WTC11 (cell line): ENCODE measurements at regions not wholly inside any gene's neighbourhood (a gene's known extent, or its start where the extent isn't known, plus 50 kb on each side); places are given as distances from the start of the nearest gene placed in this dataset.

Experiments used
- ATAC-seq: fragments of 200-7000 bp; cut with Tn5 transposase; 2 replicates; pipeline ENCODE4 v1.10.0; 2021; ENCODE audit warnings: mild to moderate bottlenecking, moderate library complexity
- CTCF ChIA-PET: fragments of 300-600 bp; sonication (Branson Sonifier 250); formaldehyde crosslinking; loops from one replicate; lab custom pipeline; 2021; ENCODE audit warnings: antibody characterized with exemption; lab: Charles Lee
- POLR2A ChIA-PET: fragments of 350-600 bp; sonication (Branson Sonifier 250); formaldehyde crosslinking; loops from one replicate; lab custom pipeline; 2021; ENCODE audit warnings: antibody characterized with exemption; lab: Charles Lee
- DNase-seq: peaks from one replicate; pipeline ENCODE4 v3.0.0; 2021; ENCODE audit warnings: low spot score
- H3K27ac Mint-ChIP-seq: 2 replicates; pipeline ENCODE4 v1.8.0; 2021; ENCODE audit warnings: mixed read lengths
- H3K27me3 Mint-ChIP-seq: 2 replicates; pipeline ENCODE4 v1.8.0; 2021; ENCODE audit warnings: low read depth, mild to moderate bottlenecking, moderate library complexity, mixed read lengths
- H3K36me3 Mint-ChIP-seq: 2 replicates; pipeline ENCODE4 v1.8.0; 2021; ENCODE audit warnings: mixed read lengths
- H3K4me1 Mint-ChIP-seq: 2 replicates; pipeline ENCODE4 v1.8.0; 2022; ENCODE audit warnings: mixed read lengths
- H3K4me3 Mint-ChIP-seq: 2 replicates; pipeline ENCODE4 v1.8.0; 2021; ENCODE audit warnings: mild to moderate bottlenecking, moderate library complexity, mixed read lengths
- H3K9me3 Mint-ChIP-seq: 2 replicates; pipeline ENCODE4 v1.8.0; 2021; ENCODE audit warnings: mixed read lengths
- AFF4 ChIP-seq: sonication (generic); formaldehyde crosslinking; IDR thresholded peaks from 2 replicates; pipeline ENCODE4 v1.8.1; 2023; ENCODE audit warnings: mild to moderate bottlenecking, missing genetic modification reagents, borderline replicate concordance
- CBFB ChIP-seq: sonication (generic); formaldehyde crosslinking; IDR thresholded peaks from 2 replicates; pipeline ENCODE4 v1.8.1; 2022; ENCODE audit warnings: mild to moderate bottlenecking, low read depth, missing genetic modification reagents
- ERG ChIP-seq: fragments of 250-450 bp; sonication (Bioruptor Pico); IDR thresholded peaks from 2 replicates; pipeline ENCODE4 v1.8.0; 2021; ENCODE audit warnings: mild to moderate bottlenecking
- FOXP1 ChIP-seq: sonication (generic); formaldehyde crosslinking; IDR thresholded peaks from 2 replicates; pipeline ENCODE4 v1.8.0; 2022; ENCODE audit warnings: missing genetic modification reagents, mild to moderate bottlenecking, moderate library complexity, borderline replicate concordance
- FOXP4 ChIP-seq: sonication (generic); formaldehyde crosslinking; IDR thresholded peaks from 2 replicates; pipeline ENCODE4 v1.8.0; 2022; ENCODE audit warnings: mild to moderate bottlenecking, missing genetic modification reagents
- HMGA2 ChIP-seq: fragments of 250-450 bp; sonication (Bioruptor Pico); IDR thresholded peaks from 2 replicates; pipeline ENCODE4 v1.4.0; 2021; ENCODE audit warnings: mild to moderate bottlenecking, moderate library complexity
- HMGXB4 ChIP-seq: sonication (generic); formaldehyde crosslinking; IDR thresholded peaks from 2 replicates; pipeline ENCODE4 v1.8.1; 2023; ENCODE audit warnings: mild to moderate bottlenecking, moderate library complexity, missing genetic modification reagents
- JAZF1 ChIP-seq: fragments of 250-450 bp; sonication (Bioruptor Pico); IDR thresholded peaks from 2 replicates; pipeline ENCODE4 v1.9.0; 2021; ENCODE audit warnings: moderate library complexity, mild to moderate bottlenecking, inconsistent platforms
- MXD4 ChIP-seq: fragments of 250-450 bp; sonication (Bioruptor Pico); IDR thresholded peaks from 2 replicates; pipeline ENCODE4 v1.8.0; 2021; ENCODE audit warnings: mild to moderate bottlenecking, moderate library complexity, borderline replicate concordance
- NFYB ChIP-seq: sonication (generic); formaldehyde crosslinking; conservative IDR thresholded peaks from 2 replicates; pipeline ENCODE4 v1.8.0; 2022; ENCODE audit warnings: low read depth, missing genetic modification reagents
- TCF7 ChIP-seq: sonication (generic); formaldehyde crosslinking; IDR thresholded peaks from 2 replicates; pipeline ENCODE4 v1.8.0; 2022; ENCODE audit warnings: mild to moderate bottlenecking, low read depth, missing genetic modification reagents, moderate library complexity
- TEAD1 ChIP-seq: sonication (generic); formaldehyde crosslinking; IDR thresholded peaks from 2 replicates; pipeline ENCODE4 v1.8.0; 2022; ENCODE audit warnings: mild to moderate bottlenecking, missing genetic modification reagents
- USF1 ChIP-seq: sonication (generic); formaldehyde crosslinking; IDR thresholded peaks from 2 replicates; pipeline ENCODE4 v1.8.0; 2022; ENCODE audit warnings: mild to moderate bottlenecking, missing genetic modification reagents
- USF2 ChIP-seq: sonication (generic); formaldehyde crosslinking; IDR thresholded peaks from 2 replicates; pipeline ENCODE4 v1.8.1; 2023; ENCODE audit warnings: mild to moderate bottlenecking, missing genetic modification reagents, moderate library complexity
- ZBTB43 ChIP-seq: sonication (generic); formaldehyde crosslinking; IDR thresholded peaks from 2 replicates; pipeline ENCODE4 v1.8.1; 2023; ENCODE audit warnings: mild to moderate bottlenecking, missing genetic modification reagents
- ZNF121 ChIP-seq: sonication (generic); formaldehyde crosslinking; IDR thresholded peaks from 2 replicates; pipeline ENCODE4 v1.8.0; 2023; ENCODE audit warnings: missing genetic modification reagents
- ZNF219 ChIP-seq: sonication (generic); formaldehyde crosslinking; IDR thresholded peaks from 2 replicates; pipeline ENCODE4 v1.8.0; 2023; ENCODE audit warnings: missing genetic modification reagents, mild to moderate bottlenecking, borderline replicate concordance
- ZNF281 ChIP-seq: sonication (generic); formaldehyde crosslinking; IDR thresholded peaks from 2 replicates; pipeline ENCODE4 v1.8.0; 2023; ENCODE audit warnings: mild to moderate bottlenecking, missing genetic modification reagents
- ZNF423 ChIP-seq: fragments of 250-450 bp; sonication (Bioruptor Pico); IDR thresholded peaks from 2 replicates; pipeline ENCODE4 v2.1.2; 2022; ENCODE audit warnings: mild to moderate bottlenecking, moderate library complexity
- ZNF671 ChIP-seq: fragments of 250-450 bp; sonication (Bioruptor Pico); IDR thresholded peaks from 2 replicates; pipeline ENCODE4 v1.8.0; 2021; ENCODE audit warnings: mild to moderate bottlenecking

GRCh38 chr1:29549001-29549400 is 312.7 kb downstream of the PTPRU start:
- Mint-ChIP-seq H3K4me1 (peaks cover 10% of the 10 kb centered on the region), H3K36me3 (no peaks in the 10 kb centered on the region), H3K9me3 (no peaks in the 10 kb centered on the region), H3K4me3 (no peak overlapping the region), H3K27me3 (no peaks in the 10 kb centered on the region), H3K27ac (no peak overlapping the region)
- TF ChIP-seq CBFB (CRISPR knock-in tag) (no peak), AFF4 (CRISPR knock-in tag) (no peak), HMGXB4 (CRISPR knock-in tag) (no peak), JAZF1 (no peak), FOXP4 (no peak), MXD4 (CRISPR knock-in tag) (no peak), USF2 (CRISPR knock-in tag) (no peak)
- no peak for DNase-seq
- no peak for ATAC-seq
- ChIA-PET POLR2A (no interaction called here), CTCF (interaction anchor here (1.5 kb wide), 1 partner anchor 831 kb away, joined by 3 read pairs; no protein-coding TSS in a partner anchor)

- ATAC-seq (no peak), DNase-seq (no peak)
- Mint-ChIP-seq H3K4me1 (peaks cover 10% of the 10 kb centered on the region), H3K4me3 (no peak overlapping the region), H3K36me3 (no peaks in the 10 kb centered on the region), H3K9me3 (no peaks in the 10 kb centered on the region), H3K27ac (no peak overlapping the region), H3K27me3 (no peaks in the 10 kb centered on the region)
- ChIA-PET CTCF (no interaction called here), POLR2A (no interaction called here)
- no peak for TF ChIP-seq ZNF219
- no peak for TF ChIP-seq HMGA2 (CRISPR knock-in tag)
- TF ChIP-seq ZNF671: no peak
- no peak for TF ChIP-seq TEAD1
- no peak for TF ChIP-seq ZNF423 (CRISPR knock-in tag)
- TF ChIP-seq FOXP1 (CRISPR knock-in tag): no peak
- TF ChIP-seq NFYB (CRISPR knock-in tag): no peak
- no peak for TF ChIP-seq USF1 (CRISPR knock-in tag)
- no peak for TF ChIP-seq ZNF121 (CRISPR knock-in tag)
- no peak for TF ChIP-seq ZNF281 (CRISPR knock-in tag)
- no peak for TF ChIP-seq ERG (CRISPR knock-in tag)
- no peak for TF ChIP-seq TCF7 (CRISPR knock-in tag)
- no peak for TF ChIP-seq ZBTB43 (CRISPR knock-in tag)
These were observed 311.8 kb downstream of the PTPRU start for GRCh38 chr1:29548091-29548490.
